Keratinocyte (primary cell): ENCODE measurements at regions not wholly inside any gene's neighbourhood (a gene's known extent, or its start where the extent isn't known, plus 50 kb on each side); places are given as distances from the start of the nearest gene placed in this dataset.

Experiments
- DNase-seq: peaks from one replicate; pipeline ENCODE4 v3.0.0-alpha.2; 2011; ENCODE audit warnings: low read depth, missing footprints, low spot score
- FAIRE-seq: peaks from 2 replicates; lab custom pipeline; 2011; peaks lifted over from hg19 to GRCh38; lab: Jason Lieb, UNC
- H2AFZ ChIP-seq: 2 replicates; pipeline ENCODE4 v1.6.0; 2012; ENCODE audit warnings: low read length, control low read depth, inconsistent platforms; ENCODE audit not compliant: control insufficient read depth
- H3K27ac ChIP-seq: 2 replicates; pipeline ENCODE4 v1.5.1; 2011; ENCODE audit warnings: low read length; ENCODE audit not compliant: control insufficient read depth, insufficient read depth
- H3K27me3 ChIP-seq: 3 replicates; pipeline ENCODE4 v1.6.0; 2011; ENCODE audit warnings: low read length; ENCODE audit not compliant: control insufficient read depth, insufficient read depth; ENCODE audit errors: extremely low read depth
- H3K36me3 ChIP-seq, 2 experiments: 2 replicates in 1 of 2; 3 replicates in 1 of 2; pipeline ENCODE4 v1.5.1; 2011; ENCODE audit warnings: low read length in 2 of 2, mild to moderate bottlenecking in 1 of 2; ENCODE audit not compliant: control insufficient read depth in 2 of 2, insufficient read depth in 2 of 2; ENCODE audit errors: extremely low read depth in 1 of 2
- H3K4me1 ChIP-seq: 3 replicates; pipeline ENCODE4 v1.5.1; 2011; ENCODE audit warnings: low read length; ENCODE audit not compliant: control insufficient read depth, insufficient read depth; ENCODE audit errors: extremely low read depth
- H3K4me2 ChIP-seq: 3 replicates; pipeline ENCODE4 v1.6.0; 2011; ENCODE audit warnings: low read depth, low read length; ENCODE audit not compliant: control insufficient read depth, insufficient read depth; ENCODE audit errors: extremely low read depth
- H3K4me3 ChIP-seq, 3 experiments: fragments of 200-600 bp in 1 of 3; sonication (generic) in 1 of 3; 2 replicates in 2 of 3; 3 replicates in 1 of 3; pipeline ENCODE4 v1.5.1; 2011 to 2016; ENCODE audit warnings: low read length in 3 of 3, mild to moderate bottlenecking in 3 of 3, control low read depth in 2 of 3, inconsistent platforms in 1 of 3, low read depth in 1 of 3, mixed read lengths in 1 of 3, mixed run types in 1 of 3, moderate library complexity in 1 of 3; ENCODE audit not compliant: control insufficient read depth in 2 of 3, insufficient read depth in 2 of 3; ENCODE audit errors: extremely low read depth in 1 of 3
- H3K79me2 ChIP-seq: 2 replicates; pipeline ENCODE4 v1.6.0; 2012; ENCODE audit warnings: low read length; ENCODE audit not compliant: control insufficient read depth, insufficient read depth
- H3K9ac ChIP-seq: 3 replicates; pipeline ENCODE4 v1.6.0; 2011; ENCODE audit warnings: low read length; ENCODE audit not compliant: control insufficient read depth, insufficient read depth; ENCODE audit errors: extremely low read depth
- H3K9me1 ChIP-seq: 3 replicates; pipeline ENCODE4 v1.6.0; 2011; ENCODE audit warnings: low read length; ENCODE audit not compliant: control insufficient read depth, insufficient read depth; ENCODE audit errors: extremely low read depth
- H3K9me3 ChIP-seq: 2 replicates; pipeline ENCODE4 v1.5.1; 2012; ENCODE audit warnings: low read depth, low read length; ENCODE audit not compliant: control insufficient read depth
- H4K20me1 ChIP-seq: 3 replicates; pipeline ENCODE4 v1.6.0; 2011; ENCODE audit warnings: low read length; ENCODE audit not compliant: control insufficient read depth, insufficient read depth; ENCODE audit errors: extremely low read depth
- CTCF ChIP-seq, 3 experiments: IDR thresholded peaks in 1 of 3; conservative IDR thresholded peaks in 1 of 3; optimal IDR thresholded peaks in 1 of 3; 2 replicates in 2 of 3; 3 replicates in 1 of 3; pipeline versions ENCODE3 to v1.5.1; 2011; ENCODE audit warnings: low read length in 3 of 3, mild to moderate bottlenecking in 3 of 3, moderate library complexity in 2 of 3, control low read depth in 1 of 3, inconsistent platforms in 1 of 3; ENCODE audit not compliant: insufficient read depth in 2 of 3; ENCODE audit errors: extremely low read depth in 1 of 3
- EZH2 ChIP-seq: IDR thresholded peaks from one replicate; pipeline ENCODE4 v1.6.1; 2012; ENCODE audit warnings: inconsistent platforms, mild to moderate bottlenecking, low read length, moderate library complexity
- dilution Hi-C: fragments of 300-500 bp; cut with MboI; formaldehyde crosslinking; loops from one replicate; pipeline ENCODE4 v1.7.0; 2020; ENCODE audit warnings: low sequenced_read_pairs; ENCODE audit not compliant: extremely low pct_ligation_motif_present

GRCh38 chr10:2893158-2893845 is 174.0 kb upstream of the PFKP start:
- no peak overlapping the region for H3K4me2 ChIP-seq
- H3K27me3 ChIP-seq, result no peaks in the 10 kb centered on the region
- no peaks in the 10 kb centered on the region for H3K4me1 ChIP-seq
- H3K9me3 ChIP-seq, result peaks cover 2% of the 10 kb centered on the region
- no peak overlapping the region for H3K27ac ChIP-seq
- H3K79me2 ChIP-seq, result no peaks in the 10 kb centered on the region
- no peak overlapping the region for H3K9ac ChIP-seq
- no peaks in the 10 kb centered on the region for H4K20me1 ChIP-seq
- DNase-seq, result no peak
- no peaks in the 10 kb centered on the region for H3K9me1 ChIP-seq
- H2AFZ ChIP-seq, result no peak overlapping the region
- dilution Hi-C loops, result no loop called here
- H3K36me3 ChIP-seq, result no peaks in the 10 kb centered on the region
- H3K4me3 ChIP-seq, result no peak overlapping the region
- TF ChIP-seq CTCF (optimal IDR thresholded peaks at IDR 0.05 in 1 of 3, IDR thresholded peaks at IDR 0.05 in 1 of 3, conservative IDR thresholded peaks at IDR 0.05 in 1 of 3; ENCODE audit: extremely low read depth in 1 of 3, insufficient read depth in 2 of 3, low read length in 3 of 3), result no peak
- TF ChIP-seq EZH2, result no peak
- FAIRE-seq, result no peak

GRCh38 chr10:2891770-2892124 is 175.6 kb upstream of the PFKP start:
- Histone ChIP-seq H3K9me3 (peaks cover 2% of the 10 kb centered on the region), H3K36me3 (no peaks in the 10 kb centered on the region), H2AFZ (no peak overlapping the region), H3K79me2 (no peaks in the 10 kb centered on the region), H3K9me1 (no peaks in the 10 kb centered on the region), H3K27me3 (no peaks in the 10 kb centered on the region), H3K9ac (no peak overlapping the region), H3K4me1 (no peaks in the 10 kb centered on the region), H3K27ac (no peak overlapping the region), H3K4me2 (no peak overlapping the region), H4K20me1 (no peaks in the 10 kb centered on the region), H3K4me3 (no peak overlapping the region)
- TF ChIP-seq CTCF (optimal IDR thresholded peaks at IDR 0.05 in 1 of 3, IDR thresholded peaks at IDR 0.05 in 1 of 3, conservative IDR thresholded peaks at IDR 0.05 in 1 of 3; ENCODE audit: extremely low read depth in 1 of 3, insufficient read depth in 2 of 3, low read length in 3 of 3), result no peak
- no peak for TF ChIP-seq EZH2
- DNase-seq (no peak), FAIRE-seq (no peak)
- dilution Hi-C loops, result no loop called here
